Activated T-cell treated with anti-CD3 and anti-CD28 coated beads for 24 hours (primary cell): ENCODE measurements at regions not wholly inside any gene's neighbourhood (a gene's known extent, or its start where the extent isn't known, plus 50 kb on each side); places are given as distances from the start of the nearest gene placed in this dataset.
"Not testable (repeated sequence)": the region's sequence is repeated elsewhere in the genome, so short reads cannot be mapped to it uniquely, and the experiment has no call there.

Experiments
- DNase-seq: peaks from one replicate; pipeline ENCODE4 v3.0.0-alpha.2; 2020; ENCODE audit warnings: low read depth

- not testable (repeated sequence) for DNase-seq
Measured at GRCh38 chr16:26508946-26509345, 557.8 kb upstream of the C16orf82 start.

- no peak for DNase-seq
Measured at GRCh38 chr16:26510924-26511323, 555.8 kb upstream of the C16orf82 start.

- no peak for DNase-seq
Measured at GRCh38 chr16:26511463-26511862, 555.3 kb upstream of the C16orf82 start.

GRCh38 chr16:26521626-26522025, 545.1 kb upstream of the C16orf82 start:
- no peak for DNase-seq

GRCh38 chr16:26524281-26524680, 542.4 kb upstream of the C16orf82 start:
- no peak for DNase-seq

- no peak for DNase-seq
Measured at GRCh38 chr16:26524846-26525245, 541.9 kb upstream of the C16orf82 start.

- DNase-seq, result no peak
Measured at GRCh38 chr16:26525856-26526255, 540.9 kb upstream of the C16orf82 start.

GRCh38 chr16:26526633-26527032, 540.1 kb upstream of the C16orf82 start:
- no peak for DNase-seq

GRCh38 chr16:26530584-26531289, 536.0 kb upstream of the C16orf82 start:
- DNase-seq, result no peak

GRCh38 chr16:26531290-26531730, 535.4 kb upstream of the C16orf82 start:
- DNase-seq, result no peak

- DNase-seq, result no peak
Measured at GRCh38 chr16:26532456-26532855, 534.3 kb upstream of the C16orf82 start.

- DNase-seq, result no peak
Measured at GRCh38 chr16:26542198-26542597, 524.5 kb upstream of the C16orf82 start.

- DNase-seq, result no peak
Measured at GRCh38 chr16:26546573-26546972, 520.2 kb upstream of the C16orf82 start.

- DNase-seq, result no peak
Measured at GRCh38 chr16:26547681-26548080, 519.0 kb upstream of the C16orf82 start.

- DNase-seq, result no peak
Measured at GRCh38 chr16:26550111-26550610, 516.6 kb upstream of the C16orf82 start.

GRCh38 chr16:26554030-26554429, 512.7 kb upstream of the C16orf82 start:
- no peak for DNase-seq

- DNase-seq, result no peak
Measured at GRCh38 chr16:26561303-26561702, 505.4 kb upstream of the C16orf82 start.

- no peak for DNase-seq
Measured at GRCh38 chr16:26563018-26563417, 503.7 kb upstream of the C16orf82 start.

- DNase-seq, result no peak
Measured at GRCh38 chr16:26567356-26567755, 499.4 kb upstream of the C16orf82 start.

- DNase-seq, result no peak
Measured at GRCh38 chr16:26569793-26570192, 496.9 kb upstream of the C16orf82 start.

- no peak for DNase-seq
Measured at GRCh38 chr16:26578748-26579147, 488.0 kb upstream of the C16orf82 start.

- no peak for DNase-seq
Measured at GRCh38 chr16:26583803-26584202, 482.9 kb upstream of the C16orf82 start.

GRCh38 chr16:26593700-26594099, 473.0 kb upstream of the C16orf82 start:
- no peak for DNase-seq

- no peak for DNase-seq
Measured at GRCh38 chr16:26594666-26595065, 472.1 kb upstream of the C16orf82 start.
